ENCODE measurements at regions not wholly inside any gene's neighbourhood (a gene's known extent, or its start where the extent isn't known, plus 50 kb on each side); places are given as distances from the start of the nearest gene placed in this dataset.

DNA sequence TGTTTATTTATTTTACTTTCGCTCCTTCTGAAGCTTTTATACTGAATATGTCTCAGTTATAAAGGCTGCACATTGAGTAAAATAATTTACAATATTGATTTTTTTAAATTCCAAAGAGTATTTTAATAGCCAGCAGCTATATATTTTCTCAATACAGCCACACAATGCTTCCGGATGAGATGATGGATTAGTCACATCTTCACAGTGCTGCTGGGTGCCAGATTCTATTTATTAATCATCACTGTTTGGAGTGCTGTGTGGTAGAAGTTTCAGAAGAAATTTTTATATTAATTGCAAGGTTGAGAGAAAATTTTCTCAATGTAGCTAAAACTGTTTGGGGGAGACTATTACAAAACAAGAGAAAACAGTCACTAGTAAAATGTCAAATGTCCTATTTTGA, 989.8 kb downstream of the TLE4 start:
- Histone ChIP-seq H3K9me3 (ENCODE audit: control insufficient read depth, low read depth, low read length) (no peaks in the 10 kb centered on the region), H3K27ac (ENCODE audit: low read length) (no peak overlapping the region), H3K9ac (ENCODE audit: low read length) (no peak overlapping the region), H3K27me3 (ENCODE audit: control insufficient read depth, insufficient read depth, low read length) (no peaks in the 10 kb centered on the region), H3K4me1 (ENCODE audit: control insufficient read depth, low read depth, low read length) (no peaks in the 10 kb centered on the region), H3K4me3 (ENCODE audit: low read length) (no peak overlapping the region), H3K36me3 (ENCODE audit: control insufficient read depth, low read depth, low read length) (no peaks in the 10 kb centered on the region)

DNA sequence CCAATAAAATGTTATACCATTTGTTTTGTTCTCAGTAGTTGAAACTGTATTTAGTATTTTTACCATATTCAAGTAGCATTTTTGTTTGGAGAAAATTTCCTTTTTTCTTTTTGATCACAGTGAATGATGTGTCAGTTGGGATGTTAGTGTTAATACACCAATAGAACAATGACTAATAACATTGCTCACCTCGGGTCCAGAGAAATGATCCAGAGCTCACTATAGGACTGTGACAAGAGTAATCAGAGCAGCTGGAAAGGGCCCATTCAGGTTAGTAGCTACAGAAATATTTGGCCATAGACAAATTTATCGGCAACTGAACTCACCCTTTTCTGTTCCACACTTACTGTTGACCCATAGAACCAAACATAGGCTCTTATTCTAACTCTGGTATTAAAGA, 989.2 kb downstream of the TLE4 start:
- Histone ChIP-seq H3K27me3 (ENCODE audit: control insufficient read depth, insufficient read depth, low read length) (no peaks in the 10 kb centered on the region), H3K9me3 (ENCODE audit: control insufficient read depth, low read depth, low read length) (no peaks in the 10 kb centered on the region), H3K36me3 (ENCODE audit: control insufficient read depth, low read depth, low read length) (no peaks in the 10 kb centered on the region), H3K4me3 (ENCODE audit: low read length) (no peak overlapping the region), H3K9ac (ENCODE audit: low read length) (no peak overlapping the region), H3K27ac (ENCODE audit: low read length) (no peak overlapping the region), H3K4me1 (ENCODE audit: control insufficient read depth, low read depth, low read length) (no peaks in the 10 kb centered on the region)

DNA sequence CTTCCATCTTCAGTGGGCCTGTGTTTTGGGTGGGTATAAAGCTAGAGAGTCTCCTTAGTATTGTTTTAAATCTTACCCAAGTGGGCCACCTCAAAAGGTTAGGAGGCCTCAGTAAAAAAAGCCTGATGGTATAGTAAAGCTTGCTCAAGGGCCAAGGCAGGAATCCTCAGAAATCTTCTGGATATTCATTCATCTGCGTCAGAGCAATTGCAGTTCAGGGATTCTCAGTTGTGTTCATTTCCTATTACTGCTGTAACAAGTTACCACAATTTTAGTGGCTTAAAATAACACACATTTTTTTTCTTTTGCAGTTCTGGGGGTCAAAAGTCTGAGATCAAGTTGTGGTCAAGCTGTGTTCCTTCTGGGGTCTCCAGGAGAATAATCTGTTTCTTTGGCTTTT, 985.5 kb downstream of the TLE4 start:
- Histone ChIP-seq H3K9me3 (ENCODE audit: control insufficient read depth, low read depth, low read length) (no peaks in the 10 kb centered on the region), H3K9ac (ENCODE audit: low read length) (no peak overlapping the region), H3K4me1 (ENCODE audit: control insufficient read depth, low read depth, low read length) (no peaks in the 10 kb centered on the region), H3K27me3 (ENCODE audit: control insufficient read depth, insufficient read depth, low read length) (no peaks in the 10 kb centered on the region), H3K4me3 (ENCODE audit: low read length) (no peak overlapping the region), H3K27ac (ENCODE audit: low read length) (no peak overlapping the region), H3K36me3 (ENCODE audit: control insufficient read depth, low read depth, low read length) (no peaks in the 10 kb centered on the region)

DNA sequence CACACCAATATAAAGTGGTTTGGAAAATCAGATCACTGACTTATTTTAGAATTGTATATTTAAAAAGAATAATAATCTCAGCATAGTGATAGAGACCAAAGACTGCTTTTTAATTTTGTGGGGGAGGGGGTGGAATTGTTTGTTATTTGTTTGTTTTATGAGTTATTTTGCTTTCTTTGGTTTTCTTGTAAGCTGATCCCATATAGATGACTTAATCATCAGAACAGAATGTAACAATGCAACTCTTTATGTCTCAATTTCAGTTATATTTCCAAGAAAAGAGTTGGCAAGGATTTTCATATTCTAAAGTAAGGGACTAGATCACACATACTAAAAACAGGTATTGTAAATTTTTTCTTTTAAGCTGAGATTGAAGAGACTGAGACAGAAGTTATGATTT, 984.9 kb downstream of the TLE4 start:
- no peaks in the 10 kb centered on the region for H3K9me3 ChIP-seq (ENCODE audit: control insufficient read depth, low read depth, low read length)
- no peaks in the 10 kb centered on the region for H3K4me1 ChIP-seq (ENCODE audit: control insufficient read depth, low read depth, low read length)
- H3K36me3 ChIP-seq (ENCODE audit: control insufficient read depth, low read depth, low read length), result no peaks in the 10 kb centered on the region
- no peaks in the 10 kb centered on the region for H3K27me3 ChIP-seq (ENCODE audit: control insufficient read depth, insufficient read depth, low read length)
- H3K4me3 ChIP-seq (ENCODE audit: low read length), result no peak overlapping the region
- H3K27ac ChIP-seq (ENCODE audit: low read length), result no peak overlapping the region
- H3K9ac ChIP-seq (ENCODE audit: low read length), result no peak overlapping the region

DNA sequence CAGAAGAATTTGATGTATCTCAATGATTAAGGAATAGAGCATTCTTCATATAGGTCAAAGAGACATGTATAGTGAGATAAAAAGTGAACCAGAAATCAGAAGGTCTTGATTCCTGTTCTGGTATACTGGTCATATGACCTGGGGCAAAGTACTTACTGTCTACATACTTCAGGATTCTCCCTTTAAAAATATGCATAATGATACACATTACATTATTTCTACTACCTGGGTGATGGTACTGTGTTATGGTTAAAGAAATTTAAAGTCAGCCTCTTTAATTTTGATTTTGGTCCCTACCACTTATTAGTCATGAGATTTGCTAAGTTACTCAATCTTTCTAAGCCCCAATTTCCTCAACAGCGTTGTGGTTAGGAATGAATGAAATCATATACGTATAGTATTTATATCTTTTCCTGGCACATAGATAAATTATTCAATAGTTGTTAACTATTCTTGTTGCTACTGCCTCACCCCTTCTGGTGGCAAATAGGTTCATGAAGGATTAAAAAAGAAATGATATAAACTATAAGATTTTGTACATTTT, 984.1 kb downstream of the TLE4 start:
- no peaks in the 10 kb centered on the region for H3K27me3 ChIP-seq (ENCODE audit: control insufficient read depth, insufficient read depth, low read length)
- H3K27ac ChIP-seq (ENCODE audit: low read length), result no peak overlapping the region
- H3K36me3 ChIP-seq (ENCODE audit: control insufficient read depth, low read depth, low read length), result no peaks in the 10 kb centered on the region
- H3K4me3 ChIP-seq (ENCODE audit: low read length), result no peak overlapping the region
- no peak overlapping the region for H3K9ac ChIP-seq (ENCODE audit: low read length)
- no peaks in the 10 kb centered on the region for H3K4me1 ChIP-seq (ENCODE audit: control insufficient read depth, low read depth, low read length)
- no peaks in the 10 kb centered on the region for H3K9me3 ChIP-seq (ENCODE audit: control insufficient read depth, low read depth, low read length)

DNA sequence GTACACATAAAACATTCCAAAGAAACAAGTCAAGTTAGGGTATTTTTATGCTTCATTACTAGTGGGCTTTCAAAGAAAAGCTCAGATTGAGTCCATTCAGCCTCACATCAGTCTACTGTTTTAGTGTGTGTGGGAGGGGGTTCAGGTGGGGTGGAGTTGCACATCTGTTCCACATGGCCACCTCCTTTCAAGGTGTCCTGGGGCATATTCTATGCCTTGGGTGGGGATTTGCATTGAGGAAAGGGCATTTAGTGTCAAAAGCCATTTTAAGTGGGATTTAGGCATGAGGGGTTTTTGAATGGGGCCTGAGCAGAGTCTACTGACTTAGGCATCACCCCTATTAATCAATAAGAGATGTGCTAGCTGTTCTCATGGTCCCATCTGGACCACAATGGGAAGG, 983.1 kb downstream of the TLE4 start:
- H3K27me3 ChIP-seq (ENCODE audit: control insufficient read depth, insufficient read depth, low read length), result no peaks in the 10 kb centered on the region
- no peak overlapping the region for H3K9ac ChIP-seq (ENCODE audit: low read length)
- H3K4me3 ChIP-seq (ENCODE audit: low read length), result no peak overlapping the region
- no peaks in the 10 kb centered on the region for H3K9me3 ChIP-seq (ENCODE audit: control insufficient read depth, low read depth, low read length)
- no peak overlapping the region for H3K27ac ChIP-seq (ENCODE audit: low read length)
- no peaks in the 10 kb centered on the region for H3K4me1 ChIP-seq (ENCODE audit: control insufficient read depth, low read depth, low read length)
- no peaks in the 10 kb centered on the region for H3K36me3 ChIP-seq (ENCODE audit: control insufficient read depth, low read depth, low read length)

DNA sequence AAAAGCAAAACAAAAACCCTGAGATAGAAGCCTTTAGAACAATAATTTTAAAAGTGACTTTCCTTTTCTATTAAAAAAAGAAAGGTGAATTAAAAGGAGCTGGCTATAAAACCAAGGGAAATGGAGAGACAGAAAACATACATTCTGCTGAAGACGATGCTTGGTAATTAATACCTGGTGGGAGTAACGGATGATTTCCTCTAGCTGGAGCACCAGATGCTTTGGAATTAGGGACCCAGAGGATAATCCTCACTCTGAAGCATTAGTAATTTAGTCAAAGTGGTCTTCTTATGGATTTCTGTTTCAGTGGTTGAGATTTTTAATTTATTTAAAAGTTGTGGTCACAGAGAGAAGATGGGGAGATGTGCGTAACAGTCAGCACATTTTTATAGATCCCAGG, 982.5 kb downstream of the TLE4 start:
- H3K36me3 ChIP-seq (ENCODE audit: control insufficient read depth, low read depth, low read length), result no peaks in the 10 kb centered on the region
- no peak overlapping the region for H3K9ac ChIP-seq (ENCODE audit: low read length)
- H3K4me1 ChIP-seq (ENCODE audit: control insufficient read depth, low read depth, low read length), result no peaks in the 10 kb centered on the region

DNA sequence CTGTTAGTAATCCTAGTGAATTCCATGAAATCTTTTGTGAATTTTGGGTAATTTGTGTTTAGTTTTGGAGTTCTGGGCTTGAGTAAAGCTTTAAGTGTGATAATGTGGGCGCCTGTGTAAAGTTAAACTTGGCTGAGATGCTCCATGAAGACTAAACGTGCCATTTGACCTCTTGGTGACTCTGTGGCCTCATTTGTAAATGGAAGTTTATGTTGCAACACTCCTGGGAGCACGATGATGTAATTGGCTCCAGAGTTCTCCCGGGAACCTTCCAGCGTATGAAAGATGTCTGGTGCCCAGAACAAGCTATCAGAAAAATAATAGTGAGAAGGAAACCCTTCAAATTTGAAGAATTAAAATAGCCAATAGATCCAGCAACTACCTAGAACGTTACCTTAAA, 981.2 kb downstream of the TLE4 start:
- Histone ChIP-seq H3K4me3 (ENCODE audit: low read length) (no peak overlapping the region), H3K27me3 (ENCODE audit: control insufficient read depth, insufficient read depth, low read length) (no peaks in the 10 kb centered on the region), H3K27ac (ENCODE audit: low read length) (no peak overlapping the region), H3K9ac (ENCODE audit: low read length) (no peak overlapping the region), H3K36me3 (ENCODE audit: control insufficient read depth, low read depth, low read length) (no peaks in the 10 kb centered on the region), H3K4me1 (ENCODE audit: control insufficient read depth, low read depth, low read length) (no peaks in the 10 kb centered on the region), H3K9me3 (ENCODE audit: control insufficient read depth, low read depth, low read length) (no peaks in the 10 kb centered on the region)

More for the DNA sequence above, 982.5 kb downstream of the TLE4 start:
- H3K4me3 ChIP-seq (ENCODE audit: low read length), result no peak overlapping the region
- H3K27ac ChIP-seq (ENCODE audit: low read length), result no peak overlapping the region
- H3K9me3 ChIP-seq (ENCODE audit: control insufficient read depth, low read depth, low read length), result no peaks in the 10 kb centered on the region
- no peaks in the 10 kb centered on the region for H3K27me3 ChIP-seq (ENCODE audit: control insufficient read depth, insufficient read depth, low read length)

DNA sequence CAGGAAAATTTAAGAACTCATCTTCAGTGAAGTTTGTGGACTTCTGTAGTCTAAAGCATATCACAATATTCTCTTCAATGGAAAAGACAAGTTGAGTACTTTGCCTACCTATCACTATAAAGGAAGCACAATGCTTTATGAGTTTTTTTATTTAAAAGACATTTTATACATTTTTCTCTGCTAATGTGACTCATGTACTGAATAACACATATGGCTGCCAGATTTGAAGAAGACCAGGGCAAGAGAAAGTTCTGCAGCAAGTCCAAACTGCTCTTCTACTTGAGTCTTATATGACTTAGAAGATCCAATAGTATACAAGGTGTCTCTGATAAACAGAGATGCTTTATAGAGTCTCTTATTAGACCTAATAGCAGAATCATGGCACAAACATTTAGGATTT, 978.4 kb downstream of the TLE4 start:
- no peaks in the 10 kb centered on the region for H3K4me1 ChIP-seq (ENCODE audit: control insufficient read depth, low read depth, low read length)
- H3K36me3 ChIP-seq (ENCODE audit: control insufficient read depth, low read depth, low read length), result no peaks in the 10 kb centered on the region
- no peaks in the 10 kb centered on the region for H3K9me3 ChIP-seq (ENCODE audit: control insufficient read depth, low read depth, low read length)
- no peaks in the 10 kb centered on the region for H3K27me3 ChIP-seq (ENCODE audit: control insufficient read depth, insufficient read depth, low read length)
- no peak overlapping the region for H3K27ac ChIP-seq (ENCODE audit: low read length)
- H3K4me3 ChIP-seq (ENCODE audit: low read length), result no peak overlapping the region
- no peak overlapping the region for H3K9ac ChIP-seq (ENCODE audit: low read length)

DNA sequence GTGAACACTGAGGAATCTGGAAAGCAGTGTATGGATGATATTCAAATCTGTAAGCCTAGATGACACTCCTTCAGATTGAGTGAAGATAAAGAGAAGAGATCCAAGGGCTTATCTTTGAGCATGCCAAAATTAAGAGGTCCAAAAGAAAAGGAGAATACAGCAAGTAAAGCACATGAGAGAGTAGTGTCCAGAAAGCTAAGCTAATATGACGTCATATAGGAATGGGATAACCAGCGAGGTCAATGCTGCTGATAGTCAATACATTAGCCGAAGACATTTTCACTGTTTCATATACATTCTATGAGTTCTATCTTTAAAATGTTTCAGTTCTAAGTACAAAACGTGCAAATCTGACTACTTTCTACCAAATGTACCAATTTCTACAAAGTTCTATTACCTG, 975.8 kb downstream of the TLE4 start:
- no peak overlapping the region for H3K9ac ChIP-seq (ENCODE audit: low read length)
- H3K4me1 ChIP-seq (ENCODE audit: control insufficient read depth, low read depth, low read length), result no peaks in the 10 kb centered on the region
- no peaks in the 10 kb centered on the region for H3K36me3 ChIP-seq (ENCODE audit: control insufficient read depth, low read depth, low read length)
- no peak overlapping the region for H3K27ac ChIP-seq (ENCODE audit: low read length)
- H3K4me3 ChIP-seq (ENCODE audit: low read length), result no peak overlapping the region
- no peaks in the 10 kb centered on the region for H3K27me3 ChIP-seq (ENCODE audit: control insufficient read depth, insufficient read depth, low read length)
- no peaks in the 10 kb centered on the region for H3K9me3 ChIP-seq (ENCODE audit: control insufficient read depth, low read depth, low read length)

DNA sequence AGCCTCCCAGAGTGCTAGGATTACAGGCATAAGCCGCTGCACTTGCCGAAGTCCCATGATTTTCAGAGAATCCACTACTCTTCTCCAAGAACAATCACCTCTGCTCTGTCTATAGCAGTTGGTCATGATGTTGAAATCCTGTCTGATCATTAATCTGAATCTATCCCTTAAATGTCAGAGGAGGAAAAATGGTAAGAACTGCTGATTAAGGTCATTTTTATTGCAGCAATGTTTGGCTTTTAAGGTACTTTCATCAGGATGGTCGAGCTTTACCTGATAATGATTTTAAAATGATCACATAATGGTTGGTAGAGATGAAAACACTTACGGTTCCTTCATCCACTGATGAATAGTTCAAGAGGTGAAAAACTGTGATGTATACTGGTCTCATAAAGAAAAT, 968.6 kb downstream of the TLE4 start:
- no peak overlapping the region for H3K9ac ChIP-seq (ENCODE audit: low read length)

DNA sequence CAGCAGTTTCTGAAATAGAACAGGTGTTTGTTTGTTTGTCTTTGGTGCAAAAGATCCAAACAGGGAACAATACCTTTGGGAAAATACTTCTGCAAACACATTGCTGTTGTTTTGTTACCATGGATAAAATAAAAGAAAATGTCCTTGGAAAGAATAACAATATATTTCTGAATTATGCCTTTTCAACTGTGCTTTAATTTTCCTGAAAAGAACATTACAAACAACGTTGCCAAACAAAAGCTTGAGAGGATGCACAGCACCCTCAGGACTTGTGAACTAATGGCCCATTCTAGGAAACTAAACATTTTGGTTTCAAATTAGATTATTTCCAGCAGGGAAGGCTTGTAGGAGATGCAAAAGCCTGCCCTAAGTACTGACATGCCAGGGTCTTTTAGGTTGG, 967.2 kb downstream of the TLE4 start:
- H3K9ac ChIP-seq (ENCODE audit: low read length), result no peak overlapping the region
- no peak overlapping the region for H3K4me3 ChIP-seq (ENCODE audit: low read length)
- no peaks in the 10 kb centered on the region for H3K9me3 ChIP-seq (ENCODE audit: control insufficient read depth, low read depth, low read length)
- H3K27me3 ChIP-seq (ENCODE audit: control insufficient read depth, insufficient read depth, low read length), result no peaks in the 10 kb centered on the region
- H3K4me1 ChIP-seq (ENCODE audit: control insufficient read depth, low read depth, low read length), result no peaks in the 10 kb centered on the region
- no peaks in the 10 kb centered on the region for H3K36me3 ChIP-seq (ENCODE audit: control insufficient read depth, low read depth, low read length)
- no peak overlapping the region for H3K27ac ChIP-seq (ENCODE audit: low read length)

More for the DNA sequence above, 968.6 kb downstream of the TLE4 start:
- Histone ChIP-seq H3K4me1 (ENCODE audit: control insufficient read depth, low read depth, low read length) (no peaks in the 10 kb centered on the region), H3K36me3 (ENCODE audit: control insufficient read depth, low read depth, low read length) (no peaks in the 10 kb centered on the region), H3K4me3 (ENCODE audit: low read length) (no peak overlapping the region), H3K27ac (ENCODE audit: low read length) (no peak overlapping the region), H3K27me3 (ENCODE audit: control insufficient read depth, insufficient read depth, low read length) (no peaks in the 10 kb centered on the region), H3K9me3 (ENCODE audit: control insufficient read depth, low read depth, low read length) (no peaks in the 10 kb centered on the region)

Data from iPS-18a (cell line).